Kidney epithelial cell (primary cell): ENCODE measurements at regions not wholly inside any gene's neighbourhood (a gene's known extent, or its start where the extent isn't known, plus 50 kb on each side); places are given as distances from the start of the nearest gene placed in this dataset.

Experiments
- DNase-seq: peaks from one replicate; pipeline ENCODE4 v3.0.0-alpha.2; 2010; ENCODE audit warnings: low read depth
- H3K27me3 ChIP-seq: 2 replicates; pipeline ENCODE4 v1.6.0; 2011; ENCODE audit warnings: low read length; ENCODE audit not compliant: control insufficient read depth, insufficient read depth
- H3K36me3 ChIP-seq: 2 replicates; pipeline ENCODE4 v1.5.1; 2011; ENCODE audit warnings: low read length; ENCODE audit not compliant: control insufficient read depth, insufficient read depth
- H3K4me3 ChIP-seq: 2 replicates; pipeline ENCODE4 v1.5.1; 2011; ENCODE audit warnings: low read depth, mild to moderate bottlenecking, control low read depth, low read length
- CTCF ChIP-seq: IDR thresholded peaks from 2 replicates; pipeline ENCODE4 v1.5.1; 2011; ENCODE audit warnings: mild to moderate bottlenecking, moderate library complexity, low read length, control low read depth, inconsistent platforms; ENCODE audit not compliant: insufficient read depth, poor library complexity, severe bottlenecking

GRCh38 chr21:43328185-43328957 lies 98.6 kb downstream of the SIK1 start:
- no peak for DNase-seq
- no peak overlapping the region for H3K4me3 ChIP-seq
- no peaks in the 10 kb centered on the region for H3K36me3 ChIP-seq
- TF ChIP-seq CTCF: no peak
- peaks cover 5% of the 10 kb centered on the region for H3K27me3 ChIP-seq

- H3K36me3 ChIP-seq: no peaks in the 10 kb centered on the region
- no peak for TF ChIP-seq CTCF
- peaks cover 8% of the 10 kb centered on the region for H3K27me3 ChIP-seq
- H3K4me3 ChIP-seq: no peak overlapping the region
- no peak for DNase-seq
These were observed 100.8 kb downstream of the SIK1 start for GRCh38 chr21:43325968-43326715.

- DNase-seq: no peak
- Histone ChIP-seq H3K36me3 (no peaks in the 10 kb centered on the region), H3K27me3 (peaks cover 8% of the 10 kb centered on the region), H3K4me3 (no peak overlapping the region)
- no peak for TF ChIP-seq CTCF
These were observed 101.9 kb downstream of the SIK1 start for GRCh38 chr21:43325036-43325435.

- no peak overlapping the region for H3K4me3 ChIP-seq
- no peak for TF ChIP-seq CTCF
- DNase-seq: no peak
- H3K36me3 ChIP-seq: no peaks in the 10 kb centered on the region
- H3K27me3 ChIP-seq: peaks cover 8% of the 10 kb centered on the region
These were observed 102.3 kb downstream of the SIK1 start for GRCh38 chr21:43324596-43324995.

GRCh38 chr21:43323244-43324005 lies 103.5 kb downstream of the SIK1 start:
- Histone ChIP-seq H3K4me3 (no peak overlapping the region), H3K36me3 (no peaks in the 10 kb centered on the region), H3K27me3 (peaks cover 8% of the 10 kb centered on the region)
- TF ChIP-seq CTCF: no peak
- DNase-seq: no peak
